GDM1 (cell line): ENCODE measurements at regions not wholly inside any gene's neighbourhood (a gene's known extent, or its start where the extent isn't known, plus 50 kb on each side); places are given as distances from the start of the nearest gene placed in this dataset.

Source experiments
- DNase-seq: peaks from one replicate; lab custom pipeline; 2025; lab: John Stamatoyannopoulos, UW

GRCh38 chr5:173527671-173528070 is 88.8 kb downstream of the BOD1 start:
- DNase-seq: no peak

GRCh38 chr5:173524136-173524535 is 92.3 kb downstream of the BOD1 start:
- no peak for DNase-seq

- no peak for DNase-seq
Observed at GRCh38 chr5:173523388-173523787, 93.1 kb downstream of the BOD1 start.

GRCh38 chr5:173522518-173522917 is 93.9 kb downstream of the BOD1 start:
- DNase-seq: no peak

GRCh38 chr5:173518856-173519255 is 97.6 kb downstream of the BOD1 start:
- no peak for DNase-seq

GRCh38 chr5:173517648-173518047 is 98.8 kb downstream of the BOD1 start:
- no peak for DNase-seq

DNA sequence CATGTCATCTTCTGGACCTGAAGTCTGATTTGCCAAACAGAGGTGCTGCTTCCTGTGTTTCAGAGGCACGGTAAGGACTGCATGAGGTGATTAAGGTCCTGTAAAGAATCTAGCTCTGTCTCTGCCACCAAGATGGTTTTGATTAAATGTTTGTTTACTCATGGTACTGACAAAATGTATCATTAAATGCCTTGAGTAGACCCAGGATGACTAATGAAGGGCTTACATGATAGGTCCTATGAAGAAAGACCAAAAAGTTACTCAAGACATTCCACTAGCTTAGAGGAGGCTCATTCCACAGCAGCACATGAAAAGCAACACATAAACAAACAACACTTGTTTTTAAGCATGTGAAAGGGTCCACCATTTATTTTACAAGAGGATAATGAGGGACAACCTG is 100.9 kb downstream of the BOD1 start:
- DNase-seq: no peak

- DNase-seq: no peak
Observed at GRCh38 chr5:173514661-173515060, 101.8 kb downstream of the BOD1 start.

DNA sequence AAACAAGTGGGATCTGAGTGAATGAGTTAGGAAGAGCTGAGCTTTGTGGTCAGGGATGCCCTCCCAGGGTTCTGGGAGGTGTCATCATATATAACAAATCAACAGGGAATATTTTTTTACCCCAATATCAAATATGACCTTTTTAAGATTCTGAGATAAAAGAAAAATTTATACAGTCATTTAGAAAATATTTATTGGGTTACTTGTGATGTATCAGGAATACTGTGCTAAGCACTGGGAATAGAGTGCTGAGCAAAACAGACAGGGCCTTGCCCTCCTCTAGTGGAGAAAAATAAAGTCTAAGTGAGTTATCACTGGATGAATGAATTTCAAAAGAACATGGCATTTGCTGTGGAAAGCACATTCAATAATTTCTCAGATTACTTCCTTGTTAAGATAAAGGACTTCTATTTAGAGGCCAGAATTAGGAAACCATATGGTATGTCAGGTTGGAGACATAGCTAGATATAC is 102.9 kb downstream of the BOD1 start:
- DNase-seq: no peak

DNA sequence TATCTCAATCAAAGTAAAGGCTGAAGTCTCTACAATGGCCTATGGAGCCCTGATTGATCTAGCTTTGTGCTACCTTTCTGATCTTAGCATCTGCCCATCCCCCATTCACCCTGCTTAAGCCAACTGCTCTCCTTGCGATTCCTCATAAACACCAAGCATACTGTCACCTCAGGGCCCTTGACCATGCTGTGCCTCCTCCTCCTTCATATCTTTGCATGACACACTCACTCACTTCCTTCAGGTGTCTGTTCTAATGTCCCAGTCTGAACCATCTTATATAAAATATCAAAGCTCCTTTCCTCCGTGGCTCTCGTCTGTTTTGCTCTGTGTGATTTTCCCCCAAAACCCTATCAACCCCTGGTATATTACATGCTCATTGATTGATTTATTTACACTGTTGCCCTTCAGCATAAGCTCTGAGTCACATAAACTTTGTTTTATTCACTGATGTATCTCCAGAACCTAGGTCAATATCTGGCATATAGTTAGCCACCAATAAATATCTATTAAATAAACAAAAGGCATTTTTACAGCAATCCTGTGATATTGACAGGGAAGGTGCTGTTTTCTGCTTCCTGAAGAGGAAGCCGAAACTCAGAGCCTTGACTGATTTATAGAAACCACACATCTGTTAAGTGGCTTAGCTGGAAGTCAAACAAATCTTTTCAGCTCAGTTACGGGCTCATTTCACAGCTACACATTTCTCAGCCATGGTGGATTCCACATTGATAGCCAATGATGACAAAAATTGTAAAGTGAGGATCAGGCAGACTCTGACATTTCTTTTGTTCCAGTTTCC is 103.6 kb downstream of the BOD1 start:
- DNase-seq: no peak

DNA sequence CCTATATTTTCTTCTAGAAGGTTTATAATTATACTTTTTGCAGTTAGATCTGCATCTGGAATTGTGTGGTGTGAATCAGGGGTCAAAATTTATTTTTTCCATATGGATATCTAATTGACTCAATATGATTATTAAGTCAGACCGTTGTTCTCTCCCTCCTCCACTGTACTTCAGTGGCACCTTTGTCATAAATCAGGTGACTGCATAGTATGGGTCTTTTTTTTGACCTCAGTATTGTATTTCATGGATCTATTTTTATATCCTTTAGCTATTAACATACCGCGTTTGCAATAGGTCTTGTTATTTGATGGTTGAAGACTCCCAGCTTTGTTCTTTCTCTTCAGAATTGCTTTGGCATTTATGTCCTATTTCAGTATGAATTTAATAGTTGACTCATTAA is 107.4 kb downstream of the BOD1 start:
- no peak for DNase-seq

DNA sequence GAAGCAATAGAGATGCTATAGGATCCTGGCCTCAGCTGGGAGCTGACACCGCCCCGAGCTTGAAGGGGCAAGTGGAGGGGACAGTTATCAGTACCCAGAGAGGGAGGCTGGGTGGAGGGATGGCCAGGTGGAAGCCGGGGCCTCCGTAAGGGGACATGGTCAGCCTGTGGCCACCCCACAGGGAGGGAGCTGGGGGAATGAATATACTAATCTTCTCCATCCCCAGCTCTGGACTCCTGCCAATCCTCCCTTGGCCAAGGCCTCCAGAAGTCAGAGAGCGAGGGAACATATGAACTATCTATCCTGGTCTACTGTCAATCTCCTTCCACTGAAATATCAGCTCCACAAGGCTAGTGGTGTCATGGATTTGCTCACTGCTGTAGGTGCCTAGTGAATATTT is 109.3 kb downstream of the BOD1 start:
- DNase-seq: no peak

DNA sequence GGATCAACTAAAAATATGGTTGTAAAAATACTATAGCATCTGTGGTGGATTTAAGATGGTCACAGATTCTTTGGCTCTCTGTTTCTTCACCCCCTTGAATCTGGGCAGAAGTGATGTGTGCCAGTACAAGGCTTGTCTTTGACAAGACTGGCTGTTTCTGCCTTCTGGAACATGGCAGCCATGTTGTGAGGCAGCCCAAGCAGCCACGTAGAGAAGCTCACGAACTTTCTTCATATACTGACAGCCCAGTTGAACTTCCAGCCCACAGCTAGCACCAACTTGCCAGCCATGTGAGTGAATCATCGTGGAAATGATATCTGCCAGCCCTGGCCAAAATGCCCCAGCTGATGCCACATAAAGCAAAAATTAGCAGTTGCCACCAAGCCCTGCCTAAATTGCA is 110.8 kb downstream of the BOD1 start:
- DNase-seq: no peak

DNA sequence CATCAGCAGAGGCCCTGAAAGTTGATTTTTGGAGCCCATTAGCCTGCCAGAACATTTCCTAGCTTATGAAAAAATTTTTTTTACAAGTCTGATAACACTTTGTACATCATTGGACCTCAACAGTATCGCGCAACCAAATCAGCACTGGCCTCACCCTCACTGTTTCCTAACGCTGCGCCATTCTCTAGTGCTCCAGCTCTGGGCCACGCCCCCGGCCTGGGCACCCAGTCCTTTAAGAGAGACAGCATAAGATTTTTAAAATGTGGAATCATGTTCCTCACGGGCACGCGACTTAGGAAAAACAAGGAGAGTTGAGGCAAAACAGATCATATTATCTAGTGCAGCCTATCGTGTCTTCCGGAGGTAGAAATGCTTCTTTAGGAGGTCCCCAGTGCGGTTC is 114.5 kb downstream of the BOD1 start:
- DNase-seq: no peak

- no peak for DNase-seq
Observed at GRCh38 chr5:173501271-173501670, 115.2 kb downstream of the BOD1 start.

DNA sequence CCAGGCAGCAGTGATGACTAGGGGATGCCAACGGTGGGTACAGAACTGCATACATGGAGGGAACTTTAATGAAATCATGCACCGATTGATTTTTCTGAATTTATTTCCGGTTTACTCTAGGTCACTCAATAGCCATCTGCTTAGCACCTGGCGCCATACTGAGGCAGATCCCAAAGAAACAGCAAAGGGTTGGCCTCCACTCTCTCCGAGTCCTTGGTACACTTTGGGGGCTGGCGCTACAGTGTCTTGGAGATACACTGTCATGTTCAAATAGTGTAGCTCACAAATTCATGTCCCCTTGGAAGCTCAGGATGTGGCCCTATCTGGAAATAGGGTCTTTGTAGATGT is 116.3 kb downstream of the BOD1 start:
- no peak for DNase-seq

GRCh38 chr5:173499471-173500212 is 116.8 kb downstream of the BOD1 start:
- DNase-seq: no peak

- no peak for DNase-seq
Observed at GRCh38 chr5:173498739-173499470, 117.5 kb downstream of the BOD1 start.

GRCh38 chr5:173498286-173498685 is 118.2 kb downstream of the BOD1 start:
- no peak for DNase-seq

DNA sequence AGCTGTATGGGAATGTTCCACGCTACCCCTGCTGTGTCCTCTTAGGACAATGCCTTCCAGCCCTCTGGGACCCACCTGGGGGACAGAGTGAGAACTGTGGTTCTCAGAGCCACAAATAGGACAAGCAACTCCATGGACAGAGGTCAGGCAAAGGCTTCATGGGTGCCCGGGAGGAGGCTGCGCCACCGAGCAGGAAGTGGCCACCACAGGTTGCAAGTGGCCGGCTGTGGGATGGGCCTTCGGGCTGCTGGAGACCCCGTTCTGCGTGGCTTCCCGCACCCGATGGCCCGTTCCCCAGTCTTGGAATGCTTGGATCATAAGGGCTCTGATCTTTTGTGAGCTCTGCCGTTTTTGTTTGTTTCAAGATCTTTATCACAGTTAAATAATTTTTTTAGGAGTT is 118.8 kb downstream of the BOD1 start:
- no peak for DNase-seq

DNA sequence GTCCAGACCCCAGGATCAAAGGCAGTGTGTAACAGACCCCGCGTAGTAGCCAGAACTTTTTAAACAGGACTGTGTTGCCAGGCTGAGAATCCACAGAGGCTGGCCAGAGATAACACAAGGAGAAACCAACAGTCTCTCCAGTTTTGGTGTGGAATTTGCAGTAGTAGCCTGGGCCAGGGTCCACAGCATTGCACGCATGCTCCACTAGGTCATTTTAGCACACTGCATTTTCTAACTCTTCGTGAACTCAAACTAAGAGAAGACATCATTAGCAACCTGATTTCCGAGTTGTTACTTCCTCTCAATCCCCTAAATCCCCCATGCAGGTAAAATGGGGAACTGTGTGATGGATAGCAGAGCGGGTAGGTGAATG is 119.6 kb downstream of the BOD1 start:
- DNase-seq: no peak

- DNase-seq: no peak
Observed at GRCh38 chr5:173496129-173496882, 120.1 kb downstream of the BOD1 start.
